ENCODE measurements at regions not wholly inside any gene's neighbourhood (a gene's known extent, or its start where the extent isn't known, plus 50 kb on each side); places are given as distances from the start of the nearest gene placed in this dataset.

- peaks cover 2% of the 10 kb centered on the region for H3K4me1 Mint-ChIP-seq (ENCODE audit: unreplicated experiment)
- TF ChIP-seq CTCF (IDR thresholded peaks at IDR 0.05; ENCODE audit: unreplicated experiment): no peak
- no peak for DNase-seq (ENCODE audit: low spot score)
- no peaks in the 10 kb centered on the region for H3K9me3 Mint-ChIP-seq (ENCODE audit: unreplicated experiment)
- no peak overlapping the region for H3K27ac Mint-ChIP-seq (ENCODE audit: unreplicated experiment)
- H3K4me3 Mint-ChIP-seq (ENCODE audit: unreplicated experiment): no peak overlapping the region
- H3K36me3 Mint-ChIP-seq (ENCODE audit: low read depth, unreplicated experiment): no peaks in the 10 kb centered on the region
- H3K27me3 Mint-ChIP-seq (ENCODE audit: unreplicated experiment): no peaks in the 10 kb centered on the region
Observed at GRCh38 chr2:59933948-59934347, 619.5 kb downstream of the BCL11A start.

- TF ChIP-seq CTCF (IDR thresholded peaks at IDR 0.05; ENCODE audit: unreplicated experiment): no peak
- H3K4me3 Mint-ChIP-seq (ENCODE audit: unreplicated experiment): no peak overlapping the region
- no peaks in the 10 kb centered on the region for H3K9me3 Mint-ChIP-seq (ENCODE audit: unreplicated experiment)
- H3K36me3 Mint-ChIP-seq (ENCODE audit: low read depth, unreplicated experiment): no peaks in the 10 kb centered on the region
- no peak for DNase-seq (ENCODE audit: low spot score)
- no peaks in the 10 kb centered on the region for H3K27me3 Mint-ChIP-seq (ENCODE audit: unreplicated experiment)
- peaks cover 2% of the 10 kb centered on the region for H3K4me1 Mint-ChIP-seq (ENCODE audit: unreplicated experiment)
- no peak overlapping the region for H3K27ac Mint-ChIP-seq (ENCODE audit: unreplicated experiment)
Observed at GRCh38 chr2:59932341-59932740, 621.1 kb downstream of the BCL11A start.

- H3K4me1 Mint-ChIP-seq (ENCODE audit: unreplicated experiment): peaks cover 2% of the 10 kb centered on the region
- no peaks in the 10 kb centered on the region for H3K9me3 Mint-ChIP-seq (ENCODE audit: unreplicated experiment)
- H3K4me3 Mint-ChIP-seq (ENCODE audit: unreplicated experiment): no peak overlapping the region
- DNase-seq (ENCODE audit: low spot score): no peak
- TF ChIP-seq CTCF (IDR thresholded peaks at IDR 0.05; ENCODE audit: unreplicated experiment): no peak
- H3K27me3 Mint-ChIP-seq (ENCODE audit: unreplicated experiment): no peaks in the 10 kb centered on the region
- H3K27ac Mint-ChIP-seq (ENCODE audit: unreplicated experiment): no peak overlapping the region
- no peaks in the 10 kb centered on the region for H3K36me3 Mint-ChIP-seq (ENCODE audit: low read depth, unreplicated experiment)
Observed at GRCh38 chr2:59930430-59930829, 623.0 kb downstream of the BCL11A start.

- H3K4me3 Mint-ChIP-seq (ENCODE audit: unreplicated experiment): no peak overlapping the region
- H3K27ac Mint-ChIP-seq (ENCODE audit: unreplicated experiment): no peak overlapping the region
- no peak for DNase-seq (ENCODE audit: low spot score)
- no peaks in the 10 kb centered on the region for H3K27me3 Mint-ChIP-seq (ENCODE audit: unreplicated experiment)
- H3K36me3 Mint-ChIP-seq (ENCODE audit: low read depth, unreplicated experiment): no peaks in the 10 kb centered on the region
- no peaks in the 10 kb centered on the region for H3K9me3 Mint-ChIP-seq (ENCODE audit: unreplicated experiment)
- H3K4me1 Mint-ChIP-seq (ENCODE audit: unreplicated experiment): peaks cover 2% of the 10 kb centered on the region
- TF ChIP-seq CTCF (IDR thresholded peaks at IDR 0.05; ENCODE audit: unreplicated experiment): no peak
Observed at GRCh38 chr2:59926731-59927130, 626.7 kb downstream of the BCL11A start.

- no peak for DNase-seq (ENCODE audit: low spot score)
- no peak for TF ChIP-seq CTCF (IDR thresholded peaks at IDR 0.05; ENCODE audit: unreplicated experiment)
- Mint-ChIP-seq H3K36me3 (ENCODE audit: low read depth, unreplicated experiment) (no peaks in the 10 kb centered on the region), H3K27ac (ENCODE audit: unreplicated experiment) (no peak overlapping the region), H3K9me3 (ENCODE audit: unreplicated experiment) (no peaks in the 10 kb centered on the region), H3K27me3 (ENCODE audit: unreplicated experiment) (no peaks in the 10 kb centered on the region), H3K4me3 (ENCODE audit: unreplicated experiment) (no peak overlapping the region), H3K4me1 (ENCODE audit: unreplicated experiment) (no peaks in the 10 kb centered on the region)
Observed at GRCh38 chr2:59925321-59925720, 628.1 kb downstream of the BCL11A start.
